ENCODE measurements at regions not wholly inside any gene's neighbourhood (a gene's known extent, or its start where the extent isn't known, plus 50 kb on each side); places are given as distances from the start of the nearest gene placed in this dataset.

DNA sequence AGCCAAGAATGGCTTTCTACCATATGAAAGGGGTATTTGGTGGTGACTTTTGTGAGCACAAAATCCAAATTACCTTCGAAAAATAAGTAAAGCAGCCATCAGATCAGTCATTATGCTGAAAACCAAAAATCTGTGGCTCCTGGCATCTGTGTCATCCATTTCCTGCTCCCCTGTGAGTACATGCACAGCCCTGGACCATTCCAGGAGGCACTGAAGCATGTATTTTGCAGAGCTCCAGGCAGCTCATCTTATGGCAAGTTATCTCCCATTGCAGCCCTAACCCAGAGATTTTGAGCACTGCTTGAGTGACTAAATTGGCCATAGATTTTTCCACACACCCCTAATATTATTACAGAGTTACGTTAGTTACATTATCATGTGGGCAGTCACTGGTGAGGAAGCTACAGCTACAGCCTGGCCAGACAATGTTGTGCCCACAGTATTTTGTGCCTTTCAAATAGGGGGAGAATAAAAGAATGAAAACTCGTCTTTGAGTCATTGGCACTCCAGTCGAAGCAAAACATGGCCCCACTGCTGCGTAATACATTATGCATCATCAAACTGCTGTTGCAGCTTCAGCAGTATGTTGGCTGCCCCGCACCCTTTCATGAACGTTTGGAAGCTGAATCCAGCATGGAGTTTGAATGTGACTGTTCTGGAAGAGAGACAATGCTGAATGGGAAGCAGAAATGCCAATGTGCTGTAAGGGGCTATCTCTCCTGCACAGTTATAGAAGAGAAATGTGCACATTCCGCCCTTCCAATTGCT, 702.2 kb downstream of the RNF144A start:
- DNase-seq (ENCODE audit: low read depth), result no peak
- no peak overlapping the region for H3K4me3 ChIP-seq (ENCODE audit: low read length)
- TF ChIP-seq, protein P1, sequence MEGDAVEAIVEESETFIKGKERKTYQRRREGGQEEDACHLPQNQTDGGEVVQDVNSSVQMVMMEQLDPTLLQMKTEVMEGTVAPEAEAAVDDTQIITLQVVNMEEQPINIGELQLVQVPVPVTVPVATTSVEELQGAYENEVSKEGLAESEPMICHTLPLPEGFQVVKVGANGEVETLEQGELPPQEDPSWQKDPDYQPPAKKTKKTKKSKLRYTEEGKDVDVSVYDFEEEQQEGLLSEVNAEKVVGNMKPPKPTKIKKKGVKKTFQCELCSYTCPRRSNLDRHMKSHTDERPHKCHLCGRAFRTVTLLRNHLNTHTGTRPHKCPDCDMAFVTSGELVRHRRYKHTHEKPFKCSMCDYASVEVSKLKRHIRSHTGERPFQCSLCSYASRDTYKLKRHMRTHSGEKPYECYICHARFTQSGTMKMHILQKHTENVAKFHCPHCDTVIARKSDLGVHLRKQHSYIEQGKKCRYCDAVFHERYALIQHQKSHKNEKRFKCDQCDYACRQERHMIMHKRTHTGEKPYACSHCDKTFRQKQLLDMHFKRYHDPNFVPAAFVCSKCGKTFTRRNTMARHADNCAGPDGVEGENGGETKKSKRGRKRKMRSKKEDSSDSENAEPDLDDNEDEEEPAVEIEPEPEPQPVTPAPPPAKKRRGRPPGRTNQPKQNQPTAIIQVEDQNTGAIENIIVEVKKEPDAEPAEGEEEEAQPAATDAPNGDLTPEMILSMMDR (conservative IDR thresholded peaks at IDR 0.05; ENCODE audit: low read depth, low read length), result no peak

DNA sequence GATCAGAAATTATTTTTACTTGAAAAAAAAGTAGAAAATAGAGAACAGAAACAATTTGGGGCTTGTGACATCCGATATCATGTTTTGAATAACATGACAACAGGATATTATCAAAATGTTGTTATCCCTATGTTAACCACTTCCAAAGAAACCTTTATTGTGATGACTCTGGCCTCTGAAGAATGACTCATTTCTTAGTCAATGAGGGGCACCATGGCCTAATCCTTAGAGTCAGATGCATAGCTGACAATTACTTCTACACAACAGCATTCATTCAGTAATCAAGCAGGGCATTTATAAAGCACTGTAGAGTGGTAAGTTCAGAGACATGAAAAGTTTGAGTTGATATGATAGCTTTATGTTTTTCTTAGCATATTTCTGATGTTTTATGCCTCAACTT, 703.0 kb downstream of the RNF144A start:
- TF ChIP-seq, protein P1 (conservative IDR thresholded peaks at IDR 0.05; ENCODE audit: low read depth, low read length), result no peak
- no peak overlapping the region for H3K4me3 ChIP-seq (ENCODE audit: low read length)
- DNase-seq (ENCODE audit: low read depth), result peak; percentile 11

GRCh38 chr2:7621018-7621814, 704.0 kb downstream of the RNF144A start:
- TF ChIP-seq, protein P1 (conservative IDR thresholded peaks at IDR 0.05; ENCODE audit: low read depth, low read length), result no peak
- DNase-seq (ENCODE audit: low read depth), result no peak
- H3K4me3 ChIP-seq (ENCODE audit: low read length), result no peak overlapping the region

DNA sequence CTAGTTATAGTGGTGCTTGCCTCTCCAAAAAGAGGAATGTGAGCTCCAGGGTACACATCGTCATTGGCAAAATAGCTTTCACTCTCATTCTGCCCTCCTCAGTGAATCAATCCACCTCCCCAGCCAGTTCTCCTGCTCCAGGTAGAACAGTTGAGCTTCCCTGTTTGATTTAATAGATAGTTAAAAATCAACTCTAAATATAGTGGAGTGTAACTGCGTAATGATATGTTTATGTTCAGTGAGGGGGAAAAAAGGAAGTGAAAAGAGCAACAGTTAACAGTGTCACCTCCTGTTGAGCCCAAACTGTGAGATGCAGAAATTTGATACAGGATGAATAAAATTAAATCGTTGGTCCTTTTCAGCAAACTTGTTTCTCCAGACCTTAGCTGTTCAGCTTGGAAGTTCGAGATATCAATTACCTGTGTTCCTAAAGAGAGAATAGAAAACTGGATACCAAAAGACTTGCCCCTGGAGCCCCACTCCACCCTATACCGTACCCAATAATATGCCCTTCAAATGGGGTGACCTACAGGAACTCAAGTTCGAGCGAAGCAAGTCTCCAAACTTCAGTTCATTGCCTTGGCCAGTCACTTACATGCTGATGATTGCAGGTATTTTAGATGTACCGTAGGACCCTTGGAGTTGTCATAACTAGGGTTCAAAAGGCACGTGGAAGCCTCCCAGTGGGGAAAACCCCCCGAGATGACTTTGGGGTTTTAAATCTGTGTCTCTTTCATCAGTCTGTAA, 708.4 kb downstream of the RNF144A start:
- TF ChIP-seq, protein P1 (conservative IDR thresholded peaks at IDR 0.05; ENCODE audit: low read depth, low read length), result no peak
- H3K4me3 ChIP-seq (ENCODE audit: low read length), result no peak overlapping the region
- DNase-seq (ENCODE audit: low read depth), result no peak

DNA sequence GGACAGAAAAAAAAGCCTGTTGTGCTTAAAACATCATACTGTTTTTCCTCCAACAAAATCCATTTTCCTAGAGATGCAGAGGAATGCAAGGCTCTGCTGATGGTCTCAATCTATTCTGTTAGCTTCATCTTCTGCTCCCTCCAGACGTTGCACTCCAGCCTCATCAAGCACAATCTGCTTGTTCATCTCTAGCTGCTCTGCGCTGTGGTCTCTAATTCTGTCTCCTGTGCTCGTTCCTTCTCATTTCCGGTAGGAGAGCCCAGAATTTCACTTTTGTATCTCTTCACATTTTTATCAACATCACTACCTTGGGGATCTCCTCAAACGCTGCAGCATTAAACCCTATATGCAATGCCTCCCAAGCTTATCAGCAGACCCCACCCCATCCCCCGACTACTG, 708.9 kb downstream of the RNF144A start:
- DNase-seq (ENCODE audit: low read depth), result no peak
- TF ChIP-seq, protein P1 (conservative IDR thresholded peaks at IDR 0.05; ENCODE audit: low read depth, low read length), result no peak
- no peak overlapping the region for H3K4me3 ChIP-seq (ENCODE audit: low read length)

GRCh38 chr2:7627583-7627982, 710.4 kb downstream of the RNF144A start:
- no peak overlapping the region for H3K4me3 ChIP-seq (ENCODE audit: low read length)
- TF ChIP-seq, protein P1 (conservative IDR thresholded peaks at IDR 0.05; ENCODE audit: low read depth, low read length), result no peak
- no peak for DNase-seq (ENCODE audit: low read depth)

Measured in retinal pigment epithelial cell (primary cell).